SIG-M5 treated with dmso at 0.1 percent for 504 hours (cell line): ENCODE measurements at regions not wholly inside any gene's neighbourhood (a gene's known extent, or its start where the extent isn't known, plus 50 kb on each side); places are given as distances from the start of the nearest gene placed in this dataset.

Experiments used
- DNase-seq: peaks from one replicate; lab custom pipeline; 2025; ENCODE audit not compliant: unreplicated experiment; lab: John Stamatoyannopoulos, UW

GRCh38 chr7:25863005-25863728 lies 288.8 kb upstream of the NFE2L3 start:
- DNase-seq: no peak

- DNase-seq: no peak
Observed at GRCh38 chr7:25863729-25864110, 288.3 kb upstream of the NFE2L3 start.

- DNase-seq: no peak
Observed at GRCh38 chr7:25864511-25864910, 287.5 kb upstream of the NFE2L3 start.

GRCh38 chr7:25864943-25865751 lies 286.9 kb upstream of the NFE2L3 start:
- no peak for DNase-seq

- no peak for DNase-seq
Observed at GRCh38 chr7:25868509-25868908, 283.5 kb upstream of the NFE2L3 start.

- no peak for DNase-seq
Observed at GRCh38 chr7:25870574-25870973, 281.4 kb upstream of the NFE2L3 start.

GRCh38 chr7:25876092-25876491 lies 275.9 kb upstream of the NFE2L3 start:
- no peak for DNase-seq

GRCh38 chr7:25877802-25878789 lies 273.9 kb upstream of the NFE2L3 start:
- DNase-seq: peak; percentile 24

GRCh38 chr7:25879799-25880198 lies 272.2 kb upstream of the NFE2L3 start:
- DNase-seq: no peak

GRCh38 chr7:25881317-25882037 lies 270.5 kb upstream of the NFE2L3 start:
- DNase-seq: no peak

GRCh38 chr7:25882151-25882773 lies 269.7 kb upstream of the NFE2L3 start:
- no peak for DNase-seq

- DNase-seq: no peak
Observed at GRCh38 chr7:25884265-25884828, 267.7 kb upstream of the NFE2L3 start.

- no peak for DNase-seq
Observed at GRCh38 chr7:25885057-25885576, 266.9 kb upstream of the NFE2L3 start.

- no peak for DNase-seq
Observed at GRCh38 chr7:25886387-25887240, 265.4 kb upstream of the NFE2L3 start.

GRCh38 chr7:25887266-25887665 lies 264.7 kb upstream of the NFE2L3 start:
- no peak for DNase-seq

- DNase-seq: no peak
Observed at GRCh38 chr7:25887795-25888559, 264.0 kb upstream of the NFE2L3 start.

- no peak for DNase-seq
Observed at GRCh38 chr7:25889765-25890164, 262.2 kb upstream of the NFE2L3 start.

GRCh38 chr7:25891591-25891990 lies 260.4 kb upstream of the NFE2L3 start:
- DNase-seq: no peak
